Pancreas (tissue), 10 donors: ENCODE measurements at regions not wholly inside any gene's neighbourhood (a gene's known extent, or its start where the extent isn't known, plus 50 kb on each side); places are given as distances from the start of the nearest gene placed in this dataset.
"Not testable (repeated sequence)": the region's sequence is repeated elsewhere in the genome, so short reads cannot be mapped to it uniquely, and the experiment has no call there.

ENCODE experiments used
- ATAC-seq, 4 donors: fragments of 200-7000 bp; cut with Tn5 transposase; one replicate each; pipeline versions ENCODE4 v1.8.0 to v1.9.1; 2020; ENCODE audit warnings: mild to moderate bottlenecking in 4 of 4, moderate library complexity in 4 of 4
- DNase-seq, 6 donors: peaks; one replicate each; pipeline ENCODE4 v3.0.0-alpha.2; 2020
- FAIRE-seq: peaks from 2 replicates; lab custom pipeline; 2012; peaks lifted over from hg19 to GRCh38; lab: Jason Lieb, UNC
- H3K27ac ChIP-seq, 4 donors: fragments of 200-600 bp; sonication (generic); 1 replicate in 3 of 4; 2 replicates in 1 of 4; pipeline versions ENCODE4 v1.5.0 to v1.8.0; 2020
- H3K27me3 ChIP-seq, 4 donors: fragments of 200-600 bp; one replicate each; pipeline ENCODE4 v1.8.0; 2021
- H3K36me3 ChIP-seq, 3 donors: fragments of 200-600 bp; sonication (generic) in 1 of 3; one replicate each; pipeline versions ENCODE4 v1.5.0 to v1.8.0; 2020 to 2021
- H3K4me1 ChIP-seq, 3 donors: fragments of 200-600 bp; one replicate each; pipeline ENCODE4 v1.8.0; 2021
- H3K4me3 ChIP-seq, 4 donors: fragments of 200-600 bp; sonication (generic) in 2 of 4; one replicate each; pipeline versions ENCODE4 v1.5.0 to v1.8.0; 2020 to 2021
- H3K9me3 ChIP-seq, 4 donors: fragments of 200-600 bp; one replicate each; pipeline ENCODE4 v1.8.0; 2021
- CTCF ChIP-seq, 4 donors: fragments of 200-600 bp; sonication (generic) in 3 of 4; IDR thresholded peaks; one replicate each; pipeline versions ENCODE4 v1.5.0 to v1.8.0; 2021; ENCODE audit warnings: antibody characterized with exemption in 4 of 4
- WGBS, 2 donors: extraction: QIAGEN DNeasy Blood & Tissue Kit; methylation state at CpG; one replicate each; pipeline ENCODE4 v1.1.7; 2013; 5-methylcytosine and 5-hydroxymethylcytosine counted together
- intact Hi-C, 3 donors: fragments of 100-400 bp; cut with DNase I; formaldehyde crosslinking; loops; one replicate each; pipeline versions ENCODE4 v1.11.1 to v1.14.2; 2022
- donor health status: healthy with polysubstance abuse.
- donor health status: DM: no; HTN: no; CAD: no; lungs with moderate emphysema.
- donor health status: DM: no; HTN: no; CAD: no.
- donor health status: control.
- donor health status: control.
- donor health status: Bipolar disorder and iron deficiency.
- donor health status: DM: yes; HTN: yes; CAD: no.
- donor health status: DM: no; HTN: no; CAD: no.
- donor health status: DM: no; HTN: no; CAD: no.
- donor health status: DM: yes; HTN: yes; CAD: no.

GRCh38 chr3:22439626-22440025 lies 688.6 kb upstream of the ZNF385D start:
- Histone ChIP-seq H3K9me3 (no peaks in the 10 kb centered on the region), H3K4me3 (no peak overlapping the region), H3K27ac (no peak overlapping the region), H3K36me3 (no peaks in the 10 kb centered on the region), H3K4me1 (no peaks in the 10 kb centered on the region), H3K27me3 (no peaks in the 10 kb centered on the region)
- no peak for TF ChIP-seq CTCF (IDR thresholded peaks at IDR 0.05)
- WGBS, 2 donors: 72 to 85% methylated on average over 4 of the region's 4 CpGs
- ATAC-seq (no peak), FAIRE-seq (no peak), DNase-seq (no peak)
- intact Hi-C loops: no loop called here

GRCh38 chr3:22441711-22442110 lies 690.7 kb upstream of the ZNF385D start:
- WGBS, 2 donors: 94 to 96% methylated on average over 2 of the region's 2 CpGs
- Histone ChIP-seq H3K4me1 (no peaks in the 10 kb centered on the region), H3K27me3 (no peaks in the 10 kb centered on the region), H3K27ac (no peak overlapping the region), H3K36me3 (no peaks in the 10 kb centered on the region), H3K9me3 (no peaks in the 10 kb centered on the region), H3K4me3 (no peak overlapping the region)
- FAIRE-seq (no peak), DNase-seq (no peak), ATAC-seq (no peak)
- intact Hi-C loops: no loop called here
- no peak for TF ChIP-seq CTCF (IDR thresholded peaks at IDR 0.05)

- Histone ChIP-seq H3K4me1 (no peaks in the 10 kb centered on the region), H3K27me3 (no peaks in the 10 kb centered on the region), H3K27ac (no peak overlapping the region), H3K36me3 (no peaks in the 10 kb centered on the region), H3K4me3 (no peak overlapping the region), H3K9me3 (no peaks in the 10 kb centered on the region)
- no peak for ATAC-seq
- no peak for DNase-seq
- no peak for FAIRE-seq
- WGBS, 2 donors: 83% methylated on average over 3 of the region's 3 CpGs
- TF ChIP-seq CTCF (IDR thresholded peaks at IDR 0.05): no peak
- intact Hi-C loops: no loop called here
Measured at GRCh38 chr3:22443571-22444233, 692.7 kb upstream of the ZNF385D start.

GRCh38 chr3:22445336-22445735 lies 694.3 kb upstream of the ZNF385D start:
- H3K4me1 ChIP-seq, H3K27ac ChIP-seq, intact Hi-C loops, H3K27me3 ChIP-seq, H3K9me3 ChIP-seq, DNase-seq, H3K36me3 ChIP-seq, H3K4me3 ChIP-seq, ATAC-seq, FAIRE-seq: not testable (repeated sequence)
- WGBS, 2 donors: 87 to 93% methylated on average over 1 of the region's 2 CpGs

GRCh38 chr3:22450786-22451400 lies 699.9 kb upstream of the ZNF385D start:
- H3K27ac ChIP-seq: no peak overlapping the region
- 65 to 67% methylated on average over 5 of the region's 5 CpGs for WGBS, 2 donors
- H3K4me1 ChIP-seq: no peaks in the 10 kb centered on the region
- no peaks in the 10 kb centered on the region for H3K27me3 ChIP-seq
- no peaks in the 10 kb centered on the region for H3K9me3 ChIP-seq
- FAIRE-seq (no peak), DNase-seq (no peak), ATAC-seq (no peak)
- intact Hi-C loops: no loop called here
- TF ChIP-seq CTCF (IDR thresholded peaks at IDR 0.05): no peak
- no peak overlapping the region for H3K4me3 ChIP-seq
- no peaks in the 10 kb centered on the region for H3K36me3 ChIP-seq
